GM12891 (cell line): ENCODE measurements at regions not wholly inside any gene's neighbourhood (a gene's known extent, or its start where the extent isn't known, plus 50 kb on each side); places are given as distances from the start of the nearest gene placed in this dataset.

Experiments
- DNase-seq: peaks from one replicate; pipeline ENCODE4 v3.0.0; 2011; ENCODE audit warnings: low spot score; ENCODE audit not compliant: insufficient read length
- FAIRE-seq: peaks from 2 replicates; lab custom pipeline; 2011; peaks lifted over from hg19 to GRCh38; lab: Jason Lieb, UNC
- PAX5 ChIP-seq: IDR thresholded peaks from 2 replicates; pipeline ENCODE4 v1.6.1; 2011; ENCODE audit warnings: low read length, moderate library complexity, mild to moderate bottlenecking; ENCODE audit not compliant: insufficient read depth, severe bottlenecking
- POLR2A ChIP-seq: IDR thresholded peaks from 2 replicates; pipeline ENCODE4 v1.6.1; 2011; ENCODE audit warnings: low read depth, low read length, control low read depth
- POLR2AphosphoS5 ChIP-seq: IDR thresholded peaks from 2 replicates; pipeline ENCODE4 v1.6.1; 2011; ENCODE audit warnings: low read depth, low read length, control low read depth
- POU2F2 ChIP-seq: IDR thresholded peaks from 2 replicates; pipeline ENCODE4 v1.6.1; 2011; ENCODE audit warnings: low read depth, mild to moderate bottlenecking, control low read depth, low read length, moderate library complexity
- SPI1 ChIP-seq: IDR thresholded peaks from 2 replicates; pipeline ENCODE4 v1.6.1; 2011; ENCODE audit warnings: low read depth, low read length, control low read depth
- TAF1 ChIP-seq: IDR thresholded peaks from 2 replicates; pipeline ENCODE4 v1.6.1; 2011; ENCODE audit warnings: low read depth, low read length, control low read depth

DNA sequence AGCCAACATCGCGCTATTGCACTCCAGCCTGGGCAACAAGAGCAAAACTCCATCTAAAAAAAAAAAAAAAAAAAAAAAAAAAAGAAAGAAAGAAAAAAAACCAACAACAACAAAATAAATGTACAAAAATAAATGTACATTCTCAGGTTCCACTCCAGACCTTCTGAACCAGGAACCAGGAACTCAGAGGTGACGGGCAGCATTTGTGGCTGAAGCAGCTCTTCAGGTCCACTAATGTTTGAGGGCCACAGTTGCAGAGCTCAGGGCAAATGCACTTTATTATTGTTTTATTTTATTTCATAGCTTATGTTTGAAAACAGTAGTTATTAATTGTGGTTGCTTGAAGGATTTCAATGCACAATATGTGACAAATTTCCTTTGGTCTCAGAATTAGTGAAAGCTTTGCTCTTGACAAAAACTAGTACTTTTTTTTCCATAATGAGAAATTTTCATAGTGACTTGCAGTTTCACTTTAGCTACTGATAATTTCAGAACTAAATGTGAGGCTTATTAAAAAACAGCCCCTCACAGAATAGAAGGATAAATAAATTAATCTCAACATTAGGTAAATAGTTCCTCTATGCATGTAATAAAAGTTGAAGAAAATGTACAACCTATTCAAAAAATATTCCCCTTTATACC, 378.4 kb upstream of the SPHKAP start:
- FAIRE-seq (no peak), DNase-seq (no peak)
- TF ChIP-seq POLR2AphosphoS5: no peak
- peak; percentile 9; the same call in 1 of the 2 replicates for TF ChIP-seq SPI1

DNA sequence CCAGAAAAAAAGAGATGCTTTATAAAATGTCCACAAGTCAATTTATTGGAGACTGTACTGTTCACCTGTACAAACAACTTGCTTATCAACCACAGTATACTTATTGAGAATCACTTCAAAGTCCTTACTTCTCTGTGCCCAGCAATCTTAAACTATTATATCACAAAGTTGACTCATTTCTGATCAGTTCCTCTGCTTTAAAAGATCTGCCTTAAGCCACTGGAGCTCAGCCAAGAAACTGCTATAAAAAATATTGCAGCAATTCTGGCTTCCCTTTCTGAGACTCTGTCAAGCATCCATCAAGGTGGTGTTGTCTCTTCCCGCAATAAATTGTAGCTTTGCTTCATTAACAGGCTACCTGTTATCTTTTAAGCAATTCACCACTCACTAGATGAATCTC, 375.2 kb upstream of the SPHKAP start:
- DNase-seq: no peak
- TF ChIP-seq POU2F2 (no peak), SPI1 (peak; percentile 23; the same call in 1 of the 2 replicates)
- no peak for FAIRE-seq

DNA sequence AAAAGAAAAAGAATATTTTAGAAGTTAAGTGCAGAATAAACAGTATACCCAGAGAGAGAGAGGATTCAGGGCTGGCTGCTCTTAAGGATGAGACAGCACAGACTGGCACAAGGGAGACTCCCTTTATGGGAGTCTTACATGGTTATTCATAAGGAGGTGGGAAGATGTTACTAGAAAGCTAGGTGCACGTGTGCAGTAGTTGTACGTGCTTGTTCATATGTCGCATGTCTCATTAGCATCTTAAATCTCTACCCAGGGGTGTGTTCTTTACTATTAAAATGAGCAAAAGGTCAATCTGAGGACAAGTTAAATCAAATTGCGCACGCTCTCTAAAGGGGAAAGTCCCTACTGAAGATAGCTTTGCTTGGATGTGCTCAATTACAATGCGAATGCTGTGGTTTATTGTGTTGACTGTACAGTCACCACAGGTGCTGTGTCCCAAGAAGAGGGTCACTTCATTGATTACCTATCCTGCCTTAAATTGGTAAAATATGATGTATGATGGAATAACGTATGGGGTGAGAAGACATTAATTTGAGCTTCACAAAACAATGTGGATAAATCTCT, 368.0 kb upstream of the SPHKAP start:
- DNase-seq (no peak), FAIRE-seq (no peak)
- TF ChIP-seq POU2F2 (peak; percentile 73), POLR2A (no peak)

DNA sequence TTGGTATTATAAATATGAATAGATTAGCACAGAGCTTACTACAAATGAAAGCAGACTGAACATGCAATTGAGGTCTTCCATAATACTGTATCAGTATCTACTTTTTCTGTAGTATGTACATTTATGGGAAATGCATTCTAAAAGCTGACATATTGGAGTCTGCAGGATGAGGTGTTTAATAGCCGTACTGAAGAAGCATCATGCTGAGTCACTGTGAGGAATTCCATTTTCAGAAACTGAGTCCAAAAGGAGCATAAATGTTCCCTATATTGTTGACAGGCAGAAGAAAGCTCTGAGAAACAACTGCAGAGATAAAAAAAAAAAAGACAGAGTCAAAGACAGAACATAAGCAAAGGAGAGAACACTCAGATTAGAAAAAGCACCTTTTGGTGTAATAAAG, 366.7 kb upstream of the SPHKAP start:
- DNase-seq (no peak), FAIRE-seq (no peak)
- TF ChIP-seq POLR2A (no peak), TAF1 (no peak)

DNA sequence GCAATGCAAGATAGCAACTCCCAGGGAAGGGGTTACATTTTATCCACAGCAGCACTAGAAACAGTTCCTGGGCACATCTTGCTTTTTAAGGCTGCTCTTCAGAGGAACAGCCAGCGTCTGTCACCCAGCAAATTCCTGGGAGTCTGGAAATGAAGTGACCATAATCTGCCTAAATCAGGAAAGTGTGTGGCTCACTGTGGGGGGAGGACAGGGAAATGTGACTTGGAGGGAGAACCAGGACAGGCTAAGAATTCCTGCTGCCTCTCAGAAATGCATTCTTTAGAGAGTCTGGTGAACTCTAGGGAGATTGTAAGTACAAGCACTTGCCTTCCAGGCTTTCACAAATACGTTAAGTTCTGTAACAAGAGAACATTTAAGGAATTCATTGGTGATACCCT, 364.3 kb upstream of the SPHKAP start:
- TF ChIP-seq POLR2A (no peak), SPI1 (no peak), TAF1 (no peak), POLR2AphosphoS5 (no peak), POU2F2 (no peak), PAX5 (no peak)
- DNase-seq: no peak

DNA sequence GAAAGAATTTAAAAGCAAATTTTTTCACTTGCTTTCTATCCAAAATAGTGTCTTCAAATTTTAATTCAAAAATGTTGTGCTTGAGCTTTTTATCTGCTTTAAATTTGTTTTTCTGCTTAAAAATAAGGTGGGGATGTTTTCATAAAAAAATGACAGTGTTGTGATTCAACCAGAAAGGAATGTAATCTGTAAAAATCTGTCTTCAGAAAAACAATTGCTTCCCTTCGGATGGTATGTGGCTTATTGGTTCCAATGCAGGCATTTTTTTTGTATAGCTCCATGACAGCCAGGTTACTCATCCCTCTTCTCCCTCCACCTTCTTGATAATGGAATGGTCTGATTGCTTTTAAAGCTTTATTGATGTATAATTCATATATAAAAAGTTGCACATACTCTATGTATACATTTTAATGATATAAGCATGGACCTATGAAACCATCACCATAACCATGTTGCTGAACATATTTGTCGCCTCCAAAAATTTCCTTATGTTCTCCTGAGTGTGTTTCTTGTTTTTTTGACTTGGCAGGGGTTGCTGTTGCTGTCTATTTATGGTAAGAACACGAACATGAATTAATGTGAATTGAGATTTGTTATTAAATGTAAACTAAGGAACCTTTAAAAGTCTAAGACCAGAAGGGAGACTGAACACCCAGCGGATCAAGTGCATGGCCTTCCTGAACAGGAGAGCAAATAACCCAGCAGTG, 363.7 kb upstream of the SPHKAP start:
- FAIRE-seq (no peak), DNase-seq (no peak)
- no peak for TF ChIP-seq POLR2A
- no peak for TF ChIP-seq SPI1
- TF ChIP-seq PAX5: no peak
- TF ChIP-seq POLR2AphosphoS5: no peak
- TF ChIP-seq POU2F2: no peak
- no peak for TF ChIP-seq TAF1

More for the DNA sequence above, 364.3 kb upstream of the SPHKAP start:
- no peak for FAIRE-seq

DNA sequence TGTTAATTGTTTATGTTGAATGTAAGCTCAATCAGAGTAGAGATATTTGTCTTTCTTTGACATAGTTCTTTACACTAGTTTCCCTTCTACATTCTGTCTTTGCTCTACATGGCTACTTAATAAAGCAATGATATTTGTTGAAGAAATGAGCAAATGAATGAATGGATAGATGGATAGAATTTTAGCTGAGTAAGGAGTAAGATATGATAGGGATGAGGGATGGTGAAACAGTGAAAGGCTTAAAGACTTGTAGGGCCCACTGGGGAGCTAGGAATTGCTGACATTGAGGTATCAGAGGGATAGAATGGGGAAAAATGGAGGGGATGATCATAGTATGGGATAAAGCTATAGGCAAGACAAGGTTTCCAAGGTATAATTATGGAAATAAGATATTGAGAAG, 361.6 kb upstream of the SPHKAP start:
- TF ChIP-seq SPI1 (no peak), TAF1 (no peak), POU2F2 (no peak), PAX5 (no peak), POLR2AphosphoS5 (no peak), POLR2A (no peak)
- DNase-seq (no peak), FAIRE-seq (no peak)

DNA sequence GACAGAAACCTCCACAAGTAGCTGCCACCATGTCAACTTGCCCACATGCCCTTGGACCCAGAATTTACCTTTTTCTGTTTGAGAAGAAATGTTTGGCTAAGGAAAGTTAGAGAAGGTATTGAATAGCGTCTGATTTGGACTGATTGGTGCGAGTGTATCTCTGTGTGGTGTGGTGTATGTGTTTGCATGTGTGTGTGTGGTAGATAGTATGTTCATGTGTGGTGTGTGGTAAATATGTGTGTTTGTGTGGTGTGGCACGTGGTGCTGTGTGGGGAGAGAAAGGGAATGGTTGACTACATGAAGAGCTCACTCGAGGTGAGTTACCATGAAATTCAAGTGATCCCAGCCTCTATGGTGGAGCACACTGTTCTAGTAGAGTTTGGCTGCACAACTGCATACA, 360.8 kb upstream of the SPHKAP start:
- TF ChIP-seq POLR2AphosphoS5 (no peak), POU2F2 (no peak), SPI1 (no peak), PAX5 (no peak), TAF1 (no peak), POLR2A (no peak)
- FAIRE-seq (no peak), DNase-seq (no peak)

DNA sequence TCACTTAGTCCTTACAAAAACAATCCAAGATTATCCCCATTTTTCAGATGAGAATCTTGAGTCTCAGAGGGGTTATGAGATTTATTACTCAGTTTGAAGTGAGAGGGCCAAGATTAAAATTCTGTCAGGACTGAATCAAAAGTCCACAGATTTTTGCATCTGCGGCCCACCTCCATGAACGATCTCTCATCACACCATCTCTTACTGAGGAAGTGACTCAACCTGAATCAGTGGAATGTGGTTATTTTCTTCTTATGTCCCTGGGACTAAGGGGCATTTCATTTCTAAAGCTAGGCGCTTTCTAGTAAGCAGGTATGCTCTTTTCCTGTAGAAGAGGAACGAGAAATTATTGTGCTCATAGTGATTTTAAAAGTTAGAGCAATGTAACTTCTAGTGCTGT, 360.3 kb upstream of the SPHKAP start:
- DNase-seq: no peak
- TF ChIP-seq POLR2A: no peak
- TF ChIP-seq SPI1: no peak
- TF ChIP-seq POU2F2: no peak
- TF ChIP-seq TAF1: no peak
- TF ChIP-seq PAX5: no peak
- no peak for TF ChIP-seq POLR2AphosphoS5
- no peak for FAIRE-seq

DNA sequence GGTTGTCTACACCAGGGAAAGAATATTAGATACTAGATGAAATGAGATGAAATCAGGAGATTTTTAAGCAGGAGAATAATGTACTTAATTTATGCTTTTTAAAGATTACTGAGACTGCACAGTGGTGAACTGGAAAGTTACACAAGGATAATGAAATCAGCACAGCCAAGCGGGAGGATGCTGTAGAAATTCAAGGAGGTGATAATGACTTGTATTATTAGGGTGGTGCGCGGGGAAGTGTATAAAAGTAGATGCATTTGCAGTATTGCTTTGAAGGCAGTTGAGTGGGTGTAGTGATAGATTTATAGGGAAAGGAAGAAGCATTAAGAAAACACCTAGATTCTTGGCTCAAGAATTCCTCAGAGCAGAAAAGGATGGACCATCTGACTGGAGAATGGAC, 359.5 kb upstream of the SPHKAP start:
- FAIRE-seq (no peak), DNase-seq (no peak)
- TF ChIP-seq POLR2A (no peak), PAX5 (no peak), TAF1 (no peak), POU2F2 (no peak), POLR2AphosphoS5 (no peak), SPI1 (no peak)
